Activated CD4-positive, alpha-beta memory T cell treated with anti-CD3 and anti-CD28 coated beads for 36 hours (primary cell): ENCODE measurements at regions not wholly inside any gene's neighbourhood (a gene's known extent, or its start where the extent isn't known, plus 50 kb on each side); places are given as distances from the start of the nearest gene placed in this dataset.

Source experiments
- CTCF ChIA-PET: fragments of 350-600 bp; sonication (Branson Sonifier 250); formaldehyde crosslinking; loops from one replicate; lab custom pipeline; 2021; ENCODE audit warnings: antibody characterized with exemption, inconsistent platforms; lab: Charles Lee
- POLR2A ChIA-PET: fragments of 350-600 bp; sonication (Branson Sonifier 250); formaldehyde crosslinking; loops from one replicate; lab custom pipeline; 2021; ENCODE audit warnings: antibody characterized with exemption; lab: Charles Lee
- DNase-seq: peaks from one replicate; pipeline ENCODE4 v3.0.0-alpha.2; 2020
- H3K27ac Mint-ChIP-seq: one replicate; pipeline ENCODE4 v1.8.0; 2021; ENCODE audit warnings: mixed read lengths
- H3K27me3 Mint-ChIP-seq: one replicate; pipeline ENCODE4 v1.8.0; 2021; ENCODE audit warnings: mixed read lengths
- H3K36me3 Mint-ChIP-seq: one replicate; pipeline ENCODE4 v1.8.0; 2021; ENCODE audit warnings: mixed read lengths
- H3K4me1 Mint-ChIP-seq: one replicate; pipeline ENCODE4 v1.8.0; 2021; ENCODE audit warnings: low read depth, mixed read lengths
- H3K4me3 Mint-ChIP-seq: one replicate; pipeline ENCODE4 v1.8.0; 2021; ENCODE audit warnings: mild to moderate bottlenecking, mixed read lengths
- H3K9me3 Mint-ChIP-seq: one replicate; pipeline ENCODE4 v1.8.0; 2021; ENCODE audit warnings: mixed read lengths
- intact Hi-C: fragments of 100-400 bp; cut with micrococcal nuclease; formaldehyde crosslinking; loops from one replicate; pipeline ENCODE4 v1.15.1; 2023

DNA sequence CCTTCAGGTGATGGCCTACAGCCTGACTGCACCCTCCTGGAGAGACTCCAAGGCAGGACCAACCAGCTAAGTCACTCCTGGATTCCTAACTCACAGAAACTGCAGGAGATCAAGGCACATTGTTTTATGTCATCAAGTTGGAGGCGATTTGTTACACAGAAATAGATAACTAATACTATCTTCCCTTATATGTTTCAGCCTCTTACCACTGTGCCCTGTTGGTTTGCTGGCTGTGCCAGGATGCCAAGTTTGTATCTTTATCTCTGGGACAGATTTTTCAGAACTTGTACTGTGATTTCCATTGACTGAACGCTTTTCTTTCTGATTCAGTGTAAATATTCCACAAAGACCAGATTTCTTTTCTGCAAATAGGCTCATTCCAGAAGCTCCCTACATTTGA is 76.2 kb upstream of the OPCML start:
- intact Hi-C loops = no loop called here
- Mint-ChIP-seq H3K4me1 (no peaks in the 10 kb centered on the region), H3K4me3 (no peak overlapping the region), H3K27me3 (no peaks in the 10 kb centered on the region), H3K9me3 (peaks cover 7% of the 10 kb centered on the region), H3K36me3 (no peaks in the 10 kb centered on the region), H3K27ac (no peak overlapping the region)
- DNase-seq = no peak
- POLR2A ChIA-PET = no interaction called here
- CTCF ChIA-PET = no interaction called here

DNA sequence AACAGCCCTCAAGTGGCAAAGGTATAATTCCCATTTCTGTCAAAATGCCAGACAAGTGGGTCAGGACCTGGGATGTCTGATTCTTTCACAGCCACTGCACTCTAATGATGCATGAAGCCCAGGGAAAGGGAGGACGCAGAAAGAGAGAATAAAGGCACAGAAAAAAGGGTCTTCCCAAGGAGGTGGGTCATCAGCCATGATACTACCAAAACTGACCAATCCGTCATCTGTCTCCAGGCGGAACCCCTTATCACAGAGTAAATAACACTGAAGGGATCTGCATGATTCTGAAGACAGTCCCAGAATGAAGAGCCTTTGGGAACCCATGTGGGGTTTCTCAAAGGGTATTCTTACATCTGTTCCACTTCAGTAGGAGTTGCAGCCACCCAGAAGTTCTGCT is 73.8 kb upstream of the OPCML start:
- Mint-ChIP-seq H3K4me3 (no peak overlapping the region), H3K4me1 (no peaks in the 10 kb centered on the region), H3K27ac (no peak overlapping the region), H3K36me3 (no peaks in the 10 kb centered on the region), H3K9me3 (peaks cover 7% of the 10 kb centered on the region), H3K27me3 (no peaks in the 10 kb centered on the region)
- intact Hi-C loops = no loop called here
- ChIA-PET CTCF (no interaction called here), POLR2A (no interaction called here)
- no peak for DNase-seq

DNA sequence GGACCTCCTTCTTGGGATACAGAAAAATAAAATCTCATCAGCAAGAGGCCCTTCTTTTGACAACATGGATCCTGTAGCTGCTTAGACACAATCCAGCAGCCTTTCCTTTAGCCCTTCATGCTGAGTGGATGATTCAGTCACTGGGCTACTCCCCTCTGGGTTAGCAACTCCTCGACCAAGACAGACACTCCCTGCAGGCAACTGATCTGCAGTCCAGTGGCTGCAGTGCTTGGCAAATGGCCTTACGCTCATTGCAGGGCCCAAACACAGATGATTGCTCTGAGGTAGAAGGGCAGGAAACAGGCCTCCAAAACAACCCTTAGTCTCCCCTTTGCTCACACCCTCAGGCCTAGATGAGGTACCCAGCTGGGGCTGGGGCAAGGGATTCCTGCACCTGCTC is 73.2 kb upstream of the OPCML start:
- Mint-ChIP-seq H3K27me3 (no peaks in the 10 kb centered on the region), H3K9me3 (peaks cover 4% of the 10 kb centered on the region), H3K4me1 (no peaks in the 10 kb centered on the region), H3K36me3 (no peaks in the 10 kb centered on the region), H3K4me3 (no peak overlapping the region), H3K27ac (no peak overlapping the region)
- CTCF ChIA-PET = no interaction called here
- intact Hi-C loops = no loop called here
- POLR2A ChIA-PET = no interaction called here
- DNase-seq = no peak

DNA sequence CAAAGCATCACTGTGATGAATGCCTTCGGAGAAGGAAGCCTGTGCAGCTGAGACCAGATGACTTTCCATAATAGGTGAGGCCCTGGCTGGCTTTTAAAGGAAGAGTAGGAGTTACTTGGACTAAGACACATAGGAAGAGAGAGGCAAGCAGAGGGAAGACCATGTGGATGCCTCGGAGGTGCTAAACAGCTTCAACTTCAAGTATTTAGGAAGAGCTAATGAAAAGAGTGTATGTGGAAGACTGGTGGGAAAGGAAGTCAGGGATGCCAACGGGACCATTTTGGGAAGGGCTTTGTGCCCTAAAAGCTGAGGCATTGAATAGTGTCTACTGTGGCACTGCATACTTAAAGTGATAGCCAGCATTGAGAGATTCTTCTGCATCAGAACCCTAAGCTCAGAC is 69.3 kb upstream of the OPCML start:
- H3K4me3 Mint-ChIP-seq = no peak overlapping the region
- ChIA-PET CTCF (no interaction called here), POLR2A (no interaction called here)
- no peaks in the 10 kb centered on the region for H3K9me3 Mint-ChIP-seq
- H3K27ac Mint-ChIP-seq = no peak overlapping the region
- no peak for DNase-seq
- no peaks in the 10 kb centered on the region for H3K27me3 Mint-ChIP-seq
- intact Hi-C loops = no loop called here
- no peaks in the 10 kb centered on the region for H3K4me1 Mint-ChIP-seq
- no peaks in the 10 kb centered on the region for H3K36me3 Mint-ChIP-seq

DNA sequence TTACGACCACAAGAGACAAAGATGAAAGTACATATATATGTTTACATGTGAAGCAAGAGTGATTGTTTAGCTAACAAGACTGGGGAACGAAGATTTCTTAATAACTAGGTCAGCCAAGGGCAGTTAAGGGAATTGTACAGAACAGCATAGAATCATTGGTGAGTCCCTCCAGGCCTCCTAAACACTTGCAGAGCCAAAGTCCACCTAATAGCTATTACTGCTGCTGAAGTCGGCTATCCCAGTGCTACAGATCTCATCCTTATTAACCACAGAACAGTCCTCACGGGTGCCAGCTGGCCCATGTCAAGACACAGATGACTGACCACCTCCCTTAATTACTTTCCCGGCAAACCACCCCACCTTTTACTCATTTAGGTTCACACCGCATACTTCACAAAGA is 68.5 kb upstream of the OPCML start:
- Mint-ChIP-seq H3K4me1 (no peaks in the 10 kb centered on the region), H3K27me3 (no peaks in the 10 kb centered on the region), H3K4me3 (no peak overlapping the region), H3K27ac (no peak overlapping the region), H3K9me3 (no peaks in the 10 kb centered on the region), H3K36me3 (no peaks in the 10 kb centered on the region)
- intact Hi-C loops = no loop called here
- CTCF ChIA-PET = no interaction called here
- POLR2A ChIA-PET = no interaction called here
- no peak for DNase-seq

DNA sequence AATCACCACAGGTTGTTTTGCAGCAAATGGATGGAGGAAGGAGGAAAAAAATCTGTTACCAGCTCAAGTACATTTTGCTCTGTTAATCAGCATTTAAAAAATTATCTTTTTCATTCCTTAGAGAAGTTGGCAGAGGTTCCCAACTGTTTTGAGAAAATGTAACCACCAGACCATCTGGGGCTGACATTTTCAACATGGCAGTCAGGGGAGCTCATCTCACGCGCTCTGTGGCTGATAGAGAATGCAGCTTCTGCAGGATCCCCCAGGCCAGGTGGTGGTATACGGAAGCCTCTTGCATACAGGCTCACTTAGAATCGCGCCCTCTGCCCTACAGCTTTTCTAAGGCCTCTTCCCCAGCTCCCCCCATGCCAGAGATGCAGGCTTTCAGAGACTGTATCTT is 68.0 kb upstream of the OPCML start:
- H3K36me3 Mint-ChIP-seq = no peaks in the 10 kb centered on the region
- CTCF ChIA-PET = no interaction called here
- H3K27ac Mint-ChIP-seq = no peak overlapping the region
- H3K4me1 Mint-ChIP-seq = no peaks in the 10 kb centered on the region
- intact Hi-C loops = no loop called here
- DNase-seq = no peak
- H3K4me3 Mint-ChIP-seq = no peak overlapping the region
- POLR2A ChIA-PET = no interaction called here
- H3K27me3 Mint-ChIP-seq = no peaks in the 10 kb centered on the region
- no peaks in the 10 kb centered on the region for H3K9me3 Mint-ChIP-seq

DNA sequence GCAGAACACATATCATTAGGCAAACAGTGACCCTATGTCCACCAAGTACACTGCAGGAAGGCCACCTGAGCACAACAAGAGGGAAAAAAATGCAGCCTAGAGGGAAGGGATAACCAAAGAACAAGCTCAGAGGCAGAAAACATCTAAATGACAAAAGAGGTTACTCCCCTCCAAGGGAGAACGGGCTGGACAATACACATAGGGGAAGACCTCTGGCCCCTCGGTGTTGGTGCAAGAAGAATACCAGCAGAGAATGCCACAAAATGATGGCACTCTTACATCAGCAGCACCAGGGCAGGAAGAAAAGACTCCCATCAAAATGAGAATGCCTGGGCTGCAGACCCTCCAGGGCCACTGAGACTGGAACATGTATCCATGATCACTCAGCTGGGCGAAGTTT is 66.6 kb upstream of the OPCML start:
- ChIA-PET CTCF (no interaction called here), POLR2A (no interaction called here)
- DNase-seq = no peak
- Mint-ChIP-seq H3K4me3 (no peak overlapping the region), H3K27ac (no peak overlapping the region), H3K27me3 (no peaks in the 10 kb centered on the region), H3K9me3 (no peaks in the 10 kb centered on the region), H3K4me1 (no peaks in the 10 kb centered on the region), H3K36me3 (no peaks in the 10 kb centered on the region)
- intact Hi-C loops = no loop called here

DNA sequence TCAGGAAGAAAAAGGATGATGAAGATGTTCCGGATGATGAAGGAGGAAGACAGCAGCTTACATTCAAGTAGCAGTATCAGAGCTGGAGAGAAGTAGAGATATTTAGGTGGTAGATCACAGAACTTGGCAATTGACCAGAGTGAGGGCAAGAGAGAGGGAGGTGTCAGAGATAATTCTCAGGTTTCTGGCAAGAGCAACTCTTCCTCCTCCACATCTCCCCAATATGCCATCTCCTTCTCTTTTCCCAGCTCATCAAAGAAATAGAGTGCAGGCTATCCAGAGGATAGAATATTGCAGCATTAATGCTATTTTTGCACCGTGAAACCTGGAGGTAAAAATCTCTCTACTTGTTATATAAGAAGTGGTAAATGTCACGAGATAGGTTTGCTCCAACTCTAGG is 64.9 kb upstream of the OPCML start:
- ChIA-PET POLR2A (no interaction called here), CTCF (no interaction called here)
- H3K4me3 Mint-ChIP-seq = no peak overlapping the region
- H3K9me3 Mint-ChIP-seq = no peaks in the 10 kb centered on the region
- no peaks in the 10 kb centered on the region for H3K4me1 Mint-ChIP-seq
- no peak overlapping the region for H3K27ac Mint-ChIP-seq
- no peaks in the 10 kb centered on the region for H3K27me3 Mint-ChIP-seq
- no peak for DNase-seq
- H3K36me3 Mint-ChIP-seq = no peaks in the 10 kb centered on the region
- intact Hi-C loops = no loop called here

DNA sequence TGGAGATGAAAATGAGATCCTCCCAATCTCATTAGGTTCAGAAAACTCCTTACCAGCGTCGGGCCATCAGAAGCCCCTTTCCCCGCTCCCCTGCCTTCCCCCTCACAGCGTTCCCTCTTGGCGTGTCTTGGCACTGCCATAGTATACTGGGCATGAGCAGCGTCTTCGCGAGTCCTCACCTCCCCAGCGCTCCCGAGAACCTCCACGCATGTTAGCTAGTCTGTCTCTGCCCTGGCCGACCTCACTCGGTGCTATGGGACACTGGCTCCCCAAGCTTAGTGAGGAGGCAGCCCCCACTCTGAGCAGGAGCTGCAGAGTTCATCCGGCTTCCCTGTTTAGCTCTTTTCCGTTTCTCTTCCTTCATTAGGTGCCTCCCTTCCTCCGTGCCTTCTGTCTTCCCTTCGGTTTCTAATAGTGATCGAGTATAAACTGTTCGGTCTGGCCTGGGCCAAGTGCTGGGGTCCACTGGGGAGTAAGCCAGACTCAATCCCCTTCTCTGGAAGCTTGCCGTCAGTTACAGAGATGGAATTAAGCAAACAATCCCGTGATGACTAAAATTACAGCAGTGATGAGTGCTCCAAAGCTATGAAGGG is 63.8 kb upstream of the OPCML start:
- intact Hi-C loops = no loop called here
- H3K9me3 Mint-ChIP-seq = no peaks in the 10 kb centered on the region
- ChIA-PET POLR2A (no interaction called here), CTCF (no interaction called here)
- no peaks in the 10 kb centered on the region for H3K4me1 Mint-ChIP-seq
- no peaks in the 10 kb centered on the region for H3K27me3 Mint-ChIP-seq
- no peak overlapping the region for H3K4me3 Mint-ChIP-seq
- H3K36me3 Mint-ChIP-seq = no peaks in the 10 kb centered on the region
- DNase-seq = no peak
- H3K27ac Mint-ChIP-seq = no peak overlapping the region

DNA sequence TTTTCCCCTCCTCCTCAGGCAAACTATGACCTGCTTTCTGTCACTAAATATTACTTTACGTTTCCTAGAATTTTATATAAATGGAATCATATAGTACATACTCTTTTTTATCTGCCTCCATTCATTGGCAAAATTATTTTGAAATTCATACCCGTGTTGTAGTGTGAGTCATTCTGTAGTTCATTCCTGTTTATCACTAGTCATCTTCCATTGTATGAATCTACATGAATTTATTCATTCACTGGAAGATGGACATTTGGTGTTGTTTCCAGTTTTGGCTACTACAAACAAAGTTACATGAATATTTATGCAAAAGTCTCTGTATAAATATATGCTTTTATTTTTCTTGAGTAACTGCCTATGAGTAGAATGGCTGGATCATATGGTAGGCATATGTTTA is 60.7 kb upstream of the OPCML start:
- Mint-ChIP-seq H3K27me3 (no peaks in the 10 kb centered on the region), H3K4me3 (no peak overlapping the region), H3K27ac (no peak overlapping the region), H3K9me3 (no peaks in the 10 kb centered on the region), H3K36me3 (no peaks in the 10 kb centered on the region), H3K4me1 (no peaks in the 10 kb centered on the region)
- ChIA-PET POLR2A (no interaction called here), CTCF (no interaction called here)
- no peak for DNase-seq
- intact Hi-C loops = no loop called here

DNA sequence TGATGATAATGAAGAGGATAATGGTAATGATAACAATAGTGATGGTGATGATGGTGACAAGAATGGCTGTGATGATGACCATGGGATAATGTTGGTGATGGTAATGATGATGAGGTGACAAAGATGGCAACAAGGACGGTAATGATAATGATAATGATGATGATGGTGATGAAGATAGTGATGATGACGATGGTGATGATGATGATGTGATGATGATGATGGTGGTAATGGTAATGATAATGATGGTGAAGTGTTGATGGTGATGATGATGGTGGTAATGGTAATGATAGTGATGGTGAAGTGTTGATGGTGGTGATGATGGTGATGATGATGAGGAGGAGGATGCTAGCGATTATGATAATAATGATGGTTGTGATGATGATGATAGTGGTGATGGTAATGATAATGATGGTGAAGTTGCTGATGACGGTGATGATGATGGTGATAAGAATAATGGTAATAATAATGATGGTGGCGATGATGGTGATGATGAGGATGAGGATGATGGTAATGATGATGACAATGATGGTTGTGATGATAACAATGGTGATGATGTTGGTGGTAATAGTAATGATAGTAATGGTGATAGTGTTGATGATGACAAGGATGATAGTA is 54.7 kb upstream of the OPCML start:
- Mint-ChIP-seq H3K4me1 (no peaks in the 10 kb centered on the region), H3K27me3 (no peaks in the 10 kb centered on the region), H3K27ac (no peak overlapping the region), H3K9me3 (no peaks in the 10 kb centered on the region), H3K4me3 (no peak overlapping the region), H3K36me3 (no peaks in the 10 kb centered on the region)
- POLR2A ChIA-PET = no interaction called here
- CTCF ChIA-PET = no interaction called here
- DNase-seq = no peak
- intact Hi-C loops = no loop called here

DNA sequence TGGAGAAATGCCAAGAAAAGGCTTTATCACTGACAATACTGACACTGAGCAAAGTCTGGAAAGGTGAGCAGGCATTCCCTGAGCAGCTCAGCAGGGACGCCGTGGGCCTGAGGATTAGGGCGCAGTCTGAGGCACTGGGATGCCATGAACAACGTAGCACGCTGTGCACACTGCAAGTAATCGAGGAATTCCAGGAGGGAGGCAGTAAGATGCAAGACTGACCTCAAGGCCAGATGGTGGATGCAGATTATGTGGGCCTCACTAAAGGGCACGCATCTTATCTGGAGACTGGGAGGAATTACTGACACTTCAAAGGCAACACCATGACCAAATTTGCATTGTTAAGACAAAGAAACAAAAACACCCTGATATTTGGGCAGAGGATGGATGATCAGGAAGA is 50.4 kb upstream of the OPCML start:
- no peaks in the 10 kb centered on the region for H3K27me3 Mint-ChIP-seq
- DNase-seq = no peak

DNA sequence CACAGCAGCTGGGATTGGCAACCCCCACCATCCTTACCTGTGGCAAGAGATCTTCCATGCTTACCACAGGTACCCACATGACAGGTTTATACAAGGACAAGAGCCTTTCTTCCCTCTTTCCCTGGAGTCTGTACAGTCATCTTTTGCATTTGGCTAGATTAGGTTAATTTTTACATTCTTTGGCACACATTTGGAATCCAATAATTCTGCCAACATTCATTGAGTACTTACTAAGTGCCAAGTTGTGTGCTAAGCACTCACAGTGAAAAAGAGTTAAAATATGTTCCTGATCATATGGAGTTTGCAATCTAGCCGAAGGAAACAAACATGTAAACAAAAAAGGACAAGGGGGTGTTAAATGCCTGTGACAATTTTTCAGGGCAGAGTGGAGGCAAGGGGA is 50.0 kb upstream of the OPCML start:
- Mint-ChIP-seq H3K4me1 (no peaks in the 10 kb centered on the region), H3K27ac (no peak overlapping the region), H3K27me3 (no peaks in the 10 kb centered on the region), H3K36me3 (no peaks in the 10 kb centered on the region), H3K9me3 (no peaks in the 10 kb centered on the region), H3K4me3 (no peak overlapping the region)
- intact Hi-C loops = no loop called here
- ChIA-PET POLR2A (no interaction called here), CTCF (no interaction called here)
- DNase-seq = no peak

More for the DNA sequence above, 50.4 kb upstream of the OPCML start:
- H3K36me3 Mint-ChIP-seq = no peaks in the 10 kb centered on the region
- intact Hi-C loops = no loop called here
- H3K9me3 Mint-ChIP-seq = no peaks in the 10 kb centered on the region
- H3K4me3 Mint-ChIP-seq = no peak overlapping the region
- H3K4me1 Mint-ChIP-seq = no peaks in the 10 kb centered on the region
- POLR2A ChIA-PET = no interaction called here
- H3K27ac Mint-ChIP-seq = no peak overlapping the region
- CTCF ChIA-PET = no interaction called here
